A673 (cell line): ENCODE measurements at regions not wholly inside any gene's neighbourhood (a gene's known extent, or its start where the extent isn't known, plus 50 kb on each side); places are given as distances from the start of the nearest gene placed in this dataset.

Experiments
- BruUV-seq: library from RNA; stranded (reverse); fragments of 400-500 nt; replicated peaks from 2 replicates; lab custom pipeline; 2021; lab: Mats Ljungman, UMichigan
- CTCF ChIA-PET: fragments of 300-600 bp; sonication (Branson Sonifier 250); formaldehyde crosslinking; loops from one replicate; lab custom pipeline; 2022; ENCODE audit warnings: antibody characterized with exemption; lab: Charles Lee
- POLR2A ChIA-PET: fragments of 300-600 bp; sonication (Branson Sonifier 250); formaldehyde crosslinking; loops from one replicate; lab custom pipeline; 2022; ENCODE audit warnings: antibody characterized with exemption; ENCODE audit not compliant: low non-redundant PET; lab: Charles Lee
- DNase-seq: peaks from one replicate; pipeline ENCODE4 v3.0.0-alpha.2; 2015; ENCODE audit warnings: low spot score
- H3K27ac ChIP-seq: fragments of 200-600 bp; sonication (generic); 2 replicates; pipeline ENCODE4 v1.5.1; 2016; ENCODE audit warnings: mixed run types, low read depth, mild to moderate bottlenecking, mixed read lengths, antibody characterized with exemption, low read length; ENCODE audit not compliant: poor library complexity, severe bottlenecking
- H3K27me3 ChIP-seq: fragments of 200-600 bp; sonication (generic); replicated peaks from 2 replicates; pipeline ENCODE4 v1.6.1; 2017; ENCODE audit warnings: mixed run types, low read depth, mild to moderate bottlenecking, mixed read lengths, antibody characterized with exemption, low read length; ENCODE audit not compliant: insufficient read depth, poor library complexity
- H3K36me3 ChIP-seq: fragments of 200-600 bp; sonication (generic); 2 replicates; pipeline ENCODE4 v1.6.1; 2016; ENCODE audit warnings: mixed run types, mild to moderate bottlenecking, mixed read lengths, antibody characterized with exemption, low read length; ENCODE audit not compliant: insufficient read depth, poor library complexity, severe bottlenecking
- H3K4me1 ChIP-seq: fragments of 200-600 bp; sonication (generic); 2 replicates; pipeline ENCODE4 v1.6.1; 2017; ENCODE audit warnings: mixed run types, mild to moderate bottlenecking, mixed read lengths, antibody characterized with exemption, low read length; ENCODE audit not compliant: insufficient read depth, poor library complexity, severe bottlenecking
- H3K4me3 ChIP-seq: fragments of 200-600 bp; sonication (generic); 2 replicates; pipeline ENCODE4 v1.5.1; 2016; ENCODE audit warnings: low read depth, mixed run types, mild to moderate bottlenecking, mixed read lengths, low read length; ENCODE audit not compliant: poor library complexity, severe bottlenecking
- H3K9me3 ChIP-seq: fragments of 200-600 bp; sonication (generic); 2 replicates; pipeline ENCODE4 v1.6.1; 2016; ENCODE audit warnings: mixed run types, low read depth, mild to moderate bottlenecking, mixed read lengths, antibody characterized with exemption, low read length; ENCODE audit not compliant: poor library complexity, severe bottlenecking
- EZH2 ChIP-seq: fragments of 200-600 bp; sonication (generic); IDR thresholded peaks from 2 replicates; pipeline ENCODE4 v1.6.1; 2017; ENCODE audit warnings: borderline replicate concordance, low read depth, mild to moderate bottlenecking, mixed read lengths, antibody characterized with exemption, low read length; ENCODE audit not compliant: poor library complexity, severe bottlenecking
- intact Hi-C: fragments of 100-400 bp; cut with micrococcal nuclease; formaldehyde crosslinking; loops from one replicate; pipeline ENCODE4 v1.10.0; 2022; ENCODE audit not compliant: unreplicated experiment
- TF ChIP-seq, protein P1 (sequence below): fragments of 300-800, 200-600 bp; sonication (generic); conservative IDR thresholded peaks from 2 replicates; pipeline ENCODE4 v1.5.1; 2017; ENCODE audit warnings: low read depth, mild to moderate bottlenecking, antibody characterized with exemption, low read length, moderate library complexity, mixed read lengths

DNA sequence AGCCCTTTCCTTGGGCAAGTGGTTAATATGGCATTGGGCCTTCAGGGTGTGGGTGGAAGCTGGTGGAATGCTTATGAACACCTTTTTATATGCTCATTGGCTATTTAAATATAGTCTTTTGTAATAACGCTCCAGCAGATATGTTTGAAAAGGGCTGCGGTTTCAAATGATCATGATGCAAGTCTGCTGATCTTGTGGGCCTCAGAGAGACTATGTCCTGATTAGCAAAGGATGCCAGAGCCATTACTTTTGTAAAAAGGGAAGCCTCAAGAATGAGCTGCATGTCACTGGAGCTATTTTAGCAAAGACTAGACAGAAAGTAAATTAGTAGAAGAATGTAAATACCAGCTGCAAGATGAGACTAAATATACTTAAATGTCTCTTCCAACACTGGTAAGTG lies 200.5 kb downstream of the GXYLT1 start:
- Histone ChIP-seq H3K4me3 (no peak overlapping the region), H3K36me3 (no peaks in the 10 kb centered on the region), H3K9me3 (peaks cover 31% of the 10 kb centered on the region), H3K27me3 (no peaks in the 10 kb centered on the region), H3K4me1 (peaks cover 30% of the 10 kb centered on the region), H3K27ac (no peak overlapping the region)
- no peak for DNase-seq
- no peak for TF ChIP-seq EZH2
- TF ChIP-seq, protein P1, sequence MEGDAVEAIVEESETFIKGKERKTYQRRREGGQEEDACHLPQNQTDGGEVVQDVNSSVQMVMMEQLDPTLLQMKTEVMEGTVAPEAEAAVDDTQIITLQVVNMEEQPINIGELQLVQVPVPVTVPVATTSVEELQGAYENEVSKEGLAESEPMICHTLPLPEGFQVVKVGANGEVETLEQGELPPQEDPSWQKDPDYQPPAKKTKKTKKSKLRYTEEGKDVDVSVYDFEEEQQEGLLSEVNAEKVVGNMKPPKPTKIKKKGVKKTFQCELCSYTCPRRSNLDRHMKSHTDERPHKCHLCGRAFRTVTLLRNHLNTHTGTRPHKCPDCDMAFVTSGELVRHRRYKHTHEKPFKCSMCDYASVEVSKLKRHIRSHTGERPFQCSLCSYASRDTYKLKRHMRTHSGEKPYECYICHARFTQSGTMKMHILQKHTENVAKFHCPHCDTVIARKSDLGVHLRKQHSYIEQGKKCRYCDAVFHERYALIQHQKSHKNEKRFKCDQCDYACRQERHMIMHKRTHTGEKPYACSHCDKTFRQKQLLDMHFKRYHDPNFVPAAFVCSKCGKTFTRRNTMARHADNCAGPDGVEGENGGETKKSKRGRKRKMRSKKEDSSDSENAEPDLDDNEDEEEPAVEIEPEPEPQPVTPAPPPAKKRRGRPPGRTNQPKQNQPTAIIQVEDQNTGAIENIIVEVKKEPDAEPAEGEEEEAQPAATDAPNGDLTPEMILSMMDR, result no peak
- BruUV-seq, result no TSS peak
- intact Hi-C loops, result no loop called here
- ChIA-PET CTCF (no interaction called here), POLR2A (no interaction called here)

DNA sequence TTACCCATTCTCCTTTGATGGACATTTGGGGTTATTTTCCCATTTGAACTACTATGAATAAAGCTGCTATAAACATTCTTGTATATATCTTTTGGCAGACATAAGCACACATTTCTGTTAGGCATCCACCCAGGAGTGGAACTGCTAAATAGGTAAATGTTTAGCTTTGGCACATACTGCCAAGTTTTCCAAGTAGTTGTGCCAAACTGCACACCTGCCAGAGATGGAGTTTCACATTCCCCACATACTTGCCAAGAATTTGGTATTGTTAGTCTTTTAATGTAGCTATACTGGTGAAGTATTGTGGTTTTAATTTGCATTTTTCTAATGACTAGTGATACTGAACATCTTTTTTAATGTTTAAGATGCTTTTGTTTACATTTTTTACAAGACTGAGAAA lies 201.0 kb downstream of the GXYLT1 start:
- intact Hi-C loops, result no loop called here
- Histone ChIP-seq H3K27ac (no peak overlapping the region), H3K36me3 (no peaks in the 10 kb centered on the region), H3K4me3 (no peak overlapping the region), H3K27me3 (no peaks in the 10 kb centered on the region), H3K9me3 (peaks cover 31% of the 10 kb centered on the region), H3K4me1 (peaks cover 30% of the 10 kb centered on the region)
- POLR2A ChIA-PET, result no interaction called here
- no TSS peak for BruUV-seq
- CTCF ChIA-PET, result no interaction called here
- TF ChIP-seq, protein P1, result no peak
- no peak for TF ChIP-seq EZH2
- no peak for DNase-seq

DNA sequence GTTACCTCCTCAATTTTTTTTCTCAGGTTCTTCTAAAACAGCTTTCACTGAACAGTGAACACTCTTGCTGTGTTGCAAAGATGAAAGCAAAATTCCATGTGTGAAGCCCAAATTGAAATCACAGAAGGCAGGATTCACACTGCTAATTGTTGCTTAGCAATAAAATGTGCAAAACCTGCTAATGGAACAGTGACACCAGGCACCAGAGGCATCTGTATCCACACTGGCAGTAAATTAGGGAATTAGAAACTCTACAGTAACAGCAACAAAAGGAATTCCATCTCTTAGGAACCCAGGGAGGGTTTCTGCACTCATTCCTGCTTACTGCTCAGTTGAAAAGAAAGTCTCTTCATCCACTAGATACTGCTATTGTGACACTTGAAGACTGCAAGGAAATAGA lies 202.3 kb downstream of the GXYLT1 start:
- no peaks in the 10 kb centered on the region for H3K27me3 ChIP-seq
- no peak for DNase-seq
- ChIA-PET POLR2A (no interaction called here), CTCF (no interaction called here)
- peaks cover 30% of the 10 kb centered on the region for H3K4me1 ChIP-seq
- no peak overlapping the region for H3K27ac ChIP-seq
- intact Hi-C loops, result no loop called here
- H3K9me3 ChIP-seq, result peaks cover 31% of the 10 kb centered on the region
- no peak for TF ChIP-seq EZH2
- TF ChIP-seq, protein P1, result no peak
- no peak overlapping the region for H3K4me3 ChIP-seq
- no peaks in the 10 kb centered on the region for H3K36me3 ChIP-seq
- no TSS peak for BruUV-seq
